Peyer's patch (tissue), 4 donors: ENCODE measurements at regions not wholly inside any gene's neighbourhood (a gene's known extent, or its start where the extent isn't known, plus 50 kb on each side); places are given as distances from the start of the nearest gene placed in this dataset.

Experiments used
- DNase-seq, 3 donors: peaks; one replicate each; pipeline ENCODE4 v3.0.0-alpha.2; 2017 to 2019
- H3K27ac ChIP-seq, 4 donors: fragments of 200-600 bp; sonication (generic); one replicate each; pipeline ENCODE4 v1.5.1; 2016 to 2019
- H3K27me3 ChIP-seq, 2 donors: fragments of 200-600 bp; sonication (generic); one replicate each; pipeline ENCODE4 v1.5.1; 2019
- H3K36me3 ChIP-seq, 3 donors: fragments of 200-600 bp; sonication (generic); one replicate each; pipeline ENCODE4 v1.5.1; 2016 to 2019
- H3K4me1 ChIP-seq, 4 donors: fragments of 200-600 bp; sonication (generic); one replicate each; pipeline ENCODE4 v1.5.1; 2016 to 2019
- H3K4me3 ChIP-seq, 4 donors: fragments of 200-600 bp; sonication (generic); 1 replicate in 3 of 4; 2 replicates in 1 of 4; pipeline ENCODE4 v1.5.1; 2016 to 2019; ENCODE audit warnings: mild to moderate bottlenecking in 1 of 4
- H3K9me3 ChIP-seq, 4 donors: fragments of 200-600 bp; sonication (generic); one replicate each; pipeline ENCODE4 v1.5.1; 2016 to 2019; ENCODE audit warnings: mild to moderate bottlenecking in 1 of 4
- POLR2A ChIP-seq, 2 donors: fragments of 450-650 bp; IDR thresholded peaks; one replicate each; pipeline ENCODE4 v1.5.1; 2017; ENCODE audit warnings: antibody characterized with exemption in 2 of 2, mild to moderate bottlenecking in 2 of 2, moderate library complexity in 2 of 2
- TF ChIP-seq, protein P1 (sequence below), 6 experiments: fragments of 450-650 bp in 4 of 6; fragments of 200-600 bp in 2 of 6; sonication (generic) in 1 of 6; IDR thresholded peaks; one replicate each; pipeline ENCODE4 v1.5.1; 2017 to 2019; ENCODE audit warnings: antibody characterized with exemption in 6 of 6, mild to moderate bottlenecking in 3 of 6, moderate library complexity in 1 of 6

- Histone ChIP-seq H3K4me3 (no peak overlapping the region), H3K27ac (no peak overlapping the region), H3K4me1 (no peaks in the 10 kb centered on the region), H3K9me3 (no peaks in the 10 kb centered on the region), H3K27me3 (no peaks in the 10 kb centered on the region), H3K36me3 (no peaks in the 10 kb centered on the region)
- DNase-seq, result no peak
- TF ChIP-seq POLR2A (IDR thresholded peaks at IDR 0.05), result no peak
- TF ChIP-seq, protein P1, sequence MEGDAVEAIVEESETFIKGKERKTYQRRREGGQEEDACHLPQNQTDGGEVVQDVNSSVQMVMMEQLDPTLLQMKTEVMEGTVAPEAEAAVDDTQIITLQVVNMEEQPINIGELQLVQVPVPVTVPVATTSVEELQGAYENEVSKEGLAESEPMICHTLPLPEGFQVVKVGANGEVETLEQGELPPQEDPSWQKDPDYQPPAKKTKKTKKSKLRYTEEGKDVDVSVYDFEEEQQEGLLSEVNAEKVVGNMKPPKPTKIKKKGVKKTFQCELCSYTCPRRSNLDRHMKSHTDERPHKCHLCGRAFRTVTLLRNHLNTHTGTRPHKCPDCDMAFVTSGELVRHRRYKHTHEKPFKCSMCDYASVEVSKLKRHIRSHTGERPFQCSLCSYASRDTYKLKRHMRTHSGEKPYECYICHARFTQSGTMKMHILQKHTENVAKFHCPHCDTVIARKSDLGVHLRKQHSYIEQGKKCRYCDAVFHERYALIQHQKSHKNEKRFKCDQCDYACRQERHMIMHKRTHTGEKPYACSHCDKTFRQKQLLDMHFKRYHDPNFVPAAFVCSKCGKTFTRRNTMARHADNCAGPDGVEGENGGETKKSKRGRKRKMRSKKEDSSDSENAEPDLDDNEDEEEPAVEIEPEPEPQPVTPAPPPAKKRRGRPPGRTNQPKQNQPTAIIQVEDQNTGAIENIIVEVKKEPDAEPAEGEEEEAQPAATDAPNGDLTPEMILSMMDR (IDR thresholded peaks at IDR 0.05), result no peak
These were observed 325.0 kb upstream of the EMCN start for GRCh38 chr4:100842856-100843255.

DNA sequence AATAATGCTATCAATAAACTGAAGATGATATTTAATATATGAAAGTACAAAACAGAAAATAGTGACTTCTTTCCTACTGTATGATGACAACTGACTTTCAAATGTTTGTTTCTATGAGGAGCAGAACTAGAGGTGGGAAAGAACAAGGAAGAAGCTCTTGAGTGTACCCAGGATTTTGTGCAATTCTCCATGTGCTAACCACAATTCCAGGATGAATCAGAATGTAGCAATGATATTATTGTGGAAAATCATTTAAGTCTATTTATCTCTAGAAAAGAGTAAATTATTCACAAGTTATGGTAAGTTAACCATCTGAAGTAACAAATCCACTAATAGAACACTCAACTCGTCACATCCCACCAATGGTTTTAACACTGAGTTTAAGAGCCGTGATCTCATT lies 324.1 kb upstream of the EMCN start:
- Histone ChIP-seq H3K27me3 (no peaks in the 10 kb centered on the region), H3K4me3 (no peak overlapping the region), H3K36me3 (no peaks in the 10 kb centered on the region), H3K9me3 (no peaks in the 10 kb centered on the region), H3K27ac (no peak overlapping the region), H3K4me1 (no peaks in the 10 kb centered on the region)
- TF ChIP-seq POLR2A (IDR thresholded peaks at IDR 0.05), result no peak
- TF ChIP-seq, protein P1 (IDR thresholded peaks at IDR 0.05), result no peak
- DNase-seq, result no peak

DNA sequence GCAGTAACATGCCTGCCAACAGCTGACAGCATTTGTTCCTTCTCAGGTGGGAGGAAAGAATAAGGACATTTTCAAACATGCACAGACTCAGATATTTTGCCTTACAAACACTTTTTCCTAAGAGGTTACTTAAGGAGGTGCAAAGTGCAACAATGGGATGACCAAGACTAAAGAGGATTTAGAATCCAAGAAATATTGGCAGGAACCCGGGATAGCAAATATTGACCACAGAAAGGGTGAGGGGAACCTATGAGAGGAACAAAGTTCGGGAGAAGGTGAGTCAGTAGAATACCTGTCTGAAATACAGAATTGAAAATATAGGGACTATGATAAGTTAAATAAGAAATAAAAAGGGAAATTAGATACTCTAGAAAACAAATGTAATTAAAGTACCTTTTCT lies 321.9 kb upstream of the EMCN start:
- Histone ChIP-seq H3K9me3 (no peaks in the 10 kb centered on the region), H3K4me1 (no peaks in the 10 kb centered on the region), H3K27me3 (no peaks in the 10 kb centered on the region), H3K36me3 (no peaks in the 10 kb centered on the region), H3K27ac (no peak overlapping the region), H3K4me3 (no peak overlapping the region)
- no peak for DNase-seq
- TF ChIP-seq POLR2A (IDR thresholded peaks at IDR 0.05), result no peak
- TF ChIP-seq, protein P1 (IDR thresholded peaks at IDR 0.05), result no peak

DNA sequence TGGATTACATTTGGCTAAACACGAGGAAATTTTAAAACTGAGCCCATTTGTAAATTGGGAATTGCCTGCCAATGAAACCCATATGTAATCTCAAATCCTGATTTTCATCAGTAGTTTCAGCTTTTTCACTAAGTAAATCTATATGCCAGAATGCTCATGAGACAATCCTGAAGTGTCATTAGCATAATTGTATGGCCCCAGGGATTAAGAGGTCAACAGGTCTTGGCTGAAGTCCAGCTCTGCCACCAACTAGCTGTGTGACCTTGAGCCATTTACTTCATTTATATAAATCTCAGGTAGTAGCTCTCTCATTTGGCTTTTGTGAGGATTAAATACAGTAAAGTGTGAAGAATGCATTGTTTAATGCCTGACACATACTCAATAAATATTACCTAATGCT lies 320.5 kb upstream of the EMCN start:
- Histone ChIP-seq H3K27me3 (no peaks in the 10 kb centered on the region), H3K27ac (no peak overlapping the region), H3K9me3 (no peaks in the 10 kb centered on the region), H3K36me3 (no peaks in the 10 kb centered on the region), H3K4me3 (no peak overlapping the region), H3K4me1 (no peaks in the 10 kb centered on the region)
- DNase-seq, result no peak
- TF ChIP-seq POLR2A (IDR thresholded peaks at IDR 0.05), result no peak
- TF ChIP-seq, protein P1 (IDR thresholded peaks at IDR 0.05), result no peak

DNA sequence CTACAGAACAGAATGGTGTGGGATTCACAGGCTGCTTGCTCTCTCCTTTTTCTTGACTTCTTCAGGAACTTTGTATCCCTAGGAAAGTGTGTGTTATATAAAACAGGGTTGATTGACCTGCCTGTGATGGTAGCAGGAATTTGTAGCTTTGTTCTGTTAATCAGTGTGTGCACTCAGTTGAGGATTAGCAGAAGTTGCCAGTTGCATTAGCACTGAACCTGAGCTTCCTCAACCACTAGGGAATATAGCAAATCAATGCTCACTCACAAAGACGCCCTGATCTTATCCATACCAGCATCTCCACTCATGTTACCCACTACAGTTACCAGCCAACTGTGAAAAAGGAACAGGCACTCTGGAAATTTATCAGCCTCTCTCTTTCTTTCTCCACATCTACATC lies 319.1 kb upstream of the EMCN start:
- no peak for DNase-seq
- no peaks in the 10 kb centered on the region for H3K36me3 ChIP-seq
- no peaks in the 10 kb centered on the region for H3K4me1 ChIP-seq
- TF ChIP-seq, protein P1 (IDR thresholded peaks at IDR 0.05), result no peak
- no peak for TF ChIP-seq POLR2A (IDR thresholded peaks at IDR 0.05)
- H3K27ac ChIP-seq, result no peak overlapping the region
- no peaks in the 10 kb centered on the region for H3K27me3 ChIP-seq
- no peak overlapping the region for H3K4me3 ChIP-seq
- H3K9me3 ChIP-seq, result no peaks in the 10 kb centered on the region

DNA sequence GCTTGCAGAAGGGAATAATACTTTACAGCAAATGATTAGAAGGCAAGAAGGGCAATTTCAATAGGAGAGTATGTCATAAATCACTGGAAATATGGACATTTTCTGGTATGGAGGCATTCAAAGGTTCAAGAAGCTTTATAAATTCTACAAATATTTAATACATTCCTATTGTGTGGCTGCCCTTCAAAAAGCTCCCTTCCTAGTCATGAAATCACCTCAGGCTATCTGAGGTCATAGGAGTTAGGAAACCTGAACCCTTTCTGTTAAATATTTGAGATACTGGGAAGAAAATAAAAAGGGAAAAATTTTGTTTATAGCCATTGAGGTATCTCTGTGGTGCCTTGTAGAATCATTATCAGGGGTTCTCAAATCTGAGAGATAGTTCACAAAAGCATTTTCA lies 316.8 kb upstream of the EMCN start:
- Histone ChIP-seq H3K36me3 (no peaks in the 10 kb centered on the region), H3K4me3 (no peak overlapping the region), H3K27me3 (no peaks in the 10 kb centered on the region), H3K9me3 (no peaks in the 10 kb centered on the region), H3K27ac (no peak overlapping the region), H3K4me1 (no peaks in the 10 kb centered on the region)
- DNase-seq, result no peak
- TF ChIP-seq, protein P1 (IDR thresholded peaks at IDR 0.05), result no peak
- no peak for TF ChIP-seq POLR2A (IDR thresholded peaks at IDR 0.05)
